ENCODE measurements at regions not wholly inside any gene's neighbourhood (a gene's known extent, or its start where the extent isn't known, plus 50 kb on each side); places are given as distances from the start of the nearest gene placed in this dataset.

GRCh38 chr4:24103434-24104157 is 213.7 kb upstream of the PPARGC1A start:
- in situ Hi-C loops (cut with MboI; ENCODE audit: low pct_unique_long_range_greater_than_20kb, low sequenced_read_pairs) = no loop called here
- DNase-seq = no peak

DNA sequence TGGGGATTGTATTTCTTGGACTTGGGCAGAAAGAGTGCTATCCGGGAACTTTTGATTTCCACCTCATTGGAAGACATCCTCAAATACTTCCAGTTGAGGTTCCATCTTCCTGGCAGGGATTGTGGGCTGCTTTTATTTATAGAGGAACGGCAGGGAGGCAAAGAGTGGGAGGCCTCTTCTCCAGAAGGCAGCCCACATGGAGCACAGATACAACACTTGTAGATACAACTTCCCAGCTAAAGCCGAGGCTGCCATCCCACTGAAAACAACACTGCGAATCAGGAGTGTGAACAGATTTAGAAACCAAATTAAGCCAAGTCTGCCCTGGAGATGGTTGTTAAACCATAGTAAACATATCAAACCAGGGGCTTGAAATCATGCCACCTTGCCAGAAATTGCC is 212.8 kb upstream of the PPARGC1A start:
- no peak for DNase-seq
- in situ Hi-C loops (cut with MboI; ENCODE audit: low pct_unique_long_range_greater_than_20kb, low sequenced_read_pairs) = no loop called here

DNA sequence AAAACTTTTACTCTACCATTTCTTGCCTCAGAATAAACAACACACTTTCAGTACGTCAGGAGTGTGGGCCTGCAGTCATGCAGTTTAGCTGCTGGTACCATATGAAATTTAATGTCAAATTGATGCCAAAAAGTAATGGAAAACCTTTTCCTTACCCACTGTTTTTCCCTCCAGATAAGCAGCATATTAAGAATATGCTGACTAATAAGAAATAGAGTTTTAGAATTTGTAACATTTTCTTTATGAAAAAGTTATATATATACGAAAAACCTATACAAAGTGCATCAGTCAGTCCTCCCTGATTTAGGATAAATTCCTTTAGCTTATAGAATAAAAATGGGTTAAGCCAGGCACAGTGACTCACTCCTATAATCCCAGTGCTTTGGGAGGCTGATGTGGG is 206.8 kb upstream of the PPARGC1A start:
- in situ Hi-C loops (cut with MboI; ENCODE audit: low pct_unique_long_range_greater_than_20kb, low sequenced_read_pairs) = no loop called here
- no peak for DNase-seq

- DNase-seq = no peak
- in situ Hi-C loops (cut with MboI; ENCODE audit: low pct_unique_long_range_greater_than_20kb, low sequenced_read_pairs) = no loop called here
Observed at GRCh38 chr4:24094726-24095125, 204.9 kb upstream of the PPARGC1A start.

DNA sequence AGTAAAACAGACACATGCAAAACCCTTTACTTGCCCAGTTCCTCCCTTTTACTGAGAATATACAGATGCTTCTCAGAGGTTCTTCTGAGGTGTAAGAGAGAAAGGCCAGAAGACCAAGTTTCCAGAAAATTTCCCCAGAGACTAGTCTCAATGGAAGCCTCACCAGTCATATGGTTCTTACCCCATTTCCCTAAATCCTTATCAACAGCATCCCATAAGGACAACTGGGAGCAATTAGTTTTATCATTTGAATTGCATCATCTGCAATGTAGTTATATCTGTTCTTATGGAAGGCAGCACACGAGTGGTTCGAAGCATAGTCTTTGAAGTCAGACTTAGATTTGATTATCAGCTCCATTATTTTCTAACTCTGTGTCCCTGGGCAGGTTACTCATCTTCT is 203.6 kb upstream of the PPARGC1A start:
- in situ Hi-C loops (cut with MboI; ENCODE audit: low pct_unique_long_range_greater_than_20kb, low sequenced_read_pairs) = no loop called here

GRCh38 chr4:24091639-24092233 is 201.9 kb upstream of the PPARGC1A start:
- no peak for DNase-seq
- in situ Hi-C loops (cut with MboI; ENCODE audit: low pct_unique_long_range_greater_than_20kb, low sequenced_read_pairs) = no loop called here

More for the DNA sequence above, 203.6 kb upstream of the PPARGC1A start:
- no peak for DNase-seq

DNA sequence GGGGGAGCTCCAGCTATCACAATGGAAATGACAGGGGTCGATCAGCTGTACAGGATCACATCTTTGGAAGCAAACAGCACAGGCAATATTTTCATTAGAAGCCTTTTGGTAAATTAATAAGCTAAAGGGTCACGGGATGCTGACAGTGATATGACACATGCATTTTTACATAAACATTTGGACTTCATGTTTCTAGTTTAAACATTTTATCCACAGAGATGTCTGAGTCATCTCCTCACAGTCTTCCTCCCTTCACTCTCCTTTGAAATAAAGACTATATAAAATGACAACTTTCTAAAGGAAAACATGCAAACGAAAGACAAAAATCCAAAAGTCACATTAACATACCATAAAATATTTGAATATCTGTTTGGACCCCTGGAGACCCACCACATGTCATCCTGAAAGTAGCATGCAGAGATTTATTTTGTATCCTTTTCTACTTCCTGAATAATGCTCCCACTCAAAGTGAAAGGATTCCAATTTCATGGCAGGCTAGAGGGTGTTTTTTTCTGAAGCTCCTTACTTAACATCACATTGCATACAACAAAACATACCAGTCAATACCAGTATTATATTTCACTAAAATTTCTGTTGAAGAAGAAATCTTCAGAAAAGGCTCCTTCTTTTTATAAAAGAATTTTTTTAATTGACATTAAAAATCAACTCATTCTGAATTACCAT is 200.1 kb upstream of the PPARGC1A start:
- DNase-seq = no peak
- in situ Hi-C loops (cut with MboI; ENCODE audit: low pct_unique_long_range_greater_than_20kb, low sequenced_read_pairs) = no loop called here

GRCh38 chr4:24080871-24081270 is 191.0 kb upstream of the PPARGC1A start:
- no peak for DNase-seq
- in situ Hi-C loops (cut with MboI; ENCODE audit: low pct_unique_long_range_greater_than_20kb, low sequenced_read_pairs) = no loop called here

DNA sequence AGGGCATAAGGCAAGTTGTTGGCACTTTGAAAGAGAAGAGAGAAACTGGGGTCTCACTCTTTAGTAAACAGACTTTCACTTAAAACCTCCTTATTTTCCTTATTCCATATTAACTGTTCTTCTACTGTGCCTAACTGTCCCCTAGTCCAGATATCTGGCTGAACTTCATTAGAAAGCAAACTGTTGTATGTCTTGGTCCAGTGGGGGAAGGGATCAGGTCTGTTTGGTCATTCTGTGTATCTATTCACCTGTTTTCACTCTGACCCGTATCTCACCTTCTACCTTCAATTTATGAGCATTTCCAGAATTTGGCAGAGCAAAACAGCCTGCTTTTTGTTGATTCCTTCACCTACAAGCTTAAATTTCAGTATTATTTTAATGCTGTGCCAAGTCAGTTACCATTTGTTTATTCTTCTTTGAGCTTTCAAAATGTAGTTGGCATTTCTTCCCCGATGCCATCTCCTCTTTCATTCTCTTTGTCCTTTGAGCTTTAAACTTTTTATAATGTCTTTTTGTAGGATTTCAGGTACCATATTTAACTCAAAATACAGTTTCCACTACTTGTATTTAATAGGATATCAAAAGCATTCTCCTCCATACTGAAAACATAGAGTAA is 188.6 kb upstream of the PPARGC1A start:
- in situ Hi-C loops (cut with MboI; ENCODE audit: low pct_unique_long_range_greater_than_20kb, low sequenced_read_pairs) = no loop called here
- no peak for DNase-seq

- no peak for DNase-seq
- in situ Hi-C loops (cut with MboI; ENCODE audit: low pct_unique_long_range_greater_than_20kb, low sequenced_read_pairs) = no loop called here
Observed at GRCh38 chr4:24076811-24077210, 187.0 kb upstream of the PPARGC1A start.

- DNase-seq = no peak
- in situ Hi-C loops (cut with MboI; ENCODE audit: low pct_unique_long_range_greater_than_20kb, low sequenced_read_pairs) = no loop called here
Observed at GRCh38 chr4:24073948-24074347, 184.1 kb upstream of the PPARGC1A start.

GRCh38 chr4:24071612-24072372 is 181.9 kb upstream of the PPARGC1A start:
- DNase-seq = no peak
- in situ Hi-C loops (cut with MboI; ENCODE audit: low pct_unique_long_range_greater_than_20kb, low sequenced_read_pairs) = no loop called here

GRCh38 chr4:24070117-24070516 is 180.3 kb upstream of the PPARGC1A start:
- in situ Hi-C loops (cut with MboI; ENCODE audit: low pct_unique_long_range_greater_than_20kb, low sequenced_read_pairs) = no loop called here

DNA sequence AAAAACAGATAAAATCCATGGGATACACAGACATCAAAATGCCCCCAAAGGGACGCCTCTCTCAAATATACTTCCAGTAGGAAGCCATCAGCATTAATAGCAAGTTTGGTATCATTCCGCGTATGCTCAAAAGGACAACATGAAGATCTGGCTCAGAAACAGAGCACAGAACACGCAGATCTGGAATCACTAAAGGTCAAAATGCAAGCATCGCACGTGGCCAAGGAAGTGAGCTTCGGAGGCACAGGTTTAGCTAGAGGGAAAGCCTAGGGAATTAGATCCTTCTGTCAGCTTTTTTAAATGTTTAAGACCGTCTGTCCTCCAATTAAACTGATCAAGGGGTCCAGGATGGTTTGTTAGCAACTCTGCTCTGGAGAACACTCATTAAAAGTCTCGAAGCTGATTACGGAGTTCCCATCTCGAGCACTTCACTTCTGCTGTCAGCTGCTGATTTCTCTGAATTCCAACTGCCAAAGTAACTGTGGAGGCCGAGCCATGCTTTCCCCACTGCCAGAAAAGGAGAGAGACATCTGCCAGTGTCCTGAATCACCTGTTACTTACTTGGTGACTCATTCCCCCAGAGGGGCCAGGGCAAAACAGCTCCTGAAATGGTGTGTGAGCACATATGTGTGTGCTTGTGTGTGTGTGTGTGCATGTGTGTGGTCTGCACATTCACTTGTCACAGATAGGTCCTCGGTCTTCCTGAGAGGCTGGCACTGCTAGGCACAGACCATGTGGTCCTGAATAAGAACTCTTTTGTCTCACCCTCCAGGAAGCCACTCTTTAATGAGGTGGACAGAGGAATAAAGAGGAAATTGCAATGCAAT is 177.7 kb upstream of the PPARGC1A start:
- no peak for DNase-seq
- in situ Hi-C loops (cut with MboI; ENCODE audit: low pct_unique_long_range_greater_than_20kb, low sequenced_read_pairs) = no loop called here

More at GRCh38 chr4:24070117-24070516, 180.3 kb upstream of the PPARGC1A start:
- DNase-seq = no peak

DNA sequence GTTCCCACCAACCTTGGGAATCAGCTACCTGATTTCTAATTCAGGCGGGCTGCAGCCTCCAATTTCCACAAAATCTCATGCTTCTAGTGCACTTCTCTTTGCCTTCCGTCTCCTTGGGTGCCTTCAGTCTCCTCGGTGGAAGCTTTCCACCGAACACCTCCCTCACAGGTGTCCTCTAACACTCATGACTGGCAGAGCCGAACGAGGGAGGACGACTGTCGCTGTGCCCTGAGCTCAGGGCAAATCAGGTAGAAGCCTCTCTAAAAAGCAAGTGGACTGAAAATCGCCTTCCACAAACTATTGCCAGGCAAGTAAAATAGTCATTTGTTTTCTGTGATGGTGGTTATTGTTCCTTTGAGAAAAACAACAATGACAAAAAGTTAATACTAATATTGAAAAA is 176.1 kb upstream of the PPARGC1A start:
- in situ Hi-C loops (cut with MboI; ENCODE audit: low pct_unique_long_range_greater_than_20kb, low sequenced_read_pairs) = no loop called here
- DNase-seq = no peak

- no peak for DNase-seq
Observed at GRCh38 chr4:24063731-24064130, 173.9 kb upstream of the PPARGC1A start.

DNA sequence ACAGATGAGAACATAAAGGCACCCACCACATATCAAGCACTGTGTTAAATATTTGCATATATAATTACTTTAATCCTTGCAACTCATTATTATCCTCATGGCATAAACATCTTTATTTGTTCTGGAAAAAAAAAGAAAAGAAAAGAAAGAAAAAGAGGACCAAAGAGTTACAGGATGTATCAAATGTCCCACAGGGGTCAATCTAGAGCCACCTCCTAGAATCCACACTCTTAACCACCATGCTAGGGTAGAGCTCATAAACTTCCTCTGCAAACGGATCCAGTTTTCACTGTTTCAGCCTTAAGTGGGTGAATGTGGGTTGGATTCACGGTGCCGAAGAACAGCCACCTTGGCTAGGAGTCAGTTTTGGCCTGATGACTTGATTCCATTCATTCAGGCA is 171.1 kb upstream of the PPARGC1A start:
- no peak for DNase-seq
- in situ Hi-C loops (cut with MboI; ENCODE audit: low pct_unique_long_range_greater_than_20kb, low sequenced_read_pairs) = no loop called here

More at GRCh38 chr4:24063731-24064130, 173.9 kb upstream of the PPARGC1A start:
- in situ Hi-C loops (cut with MboI; ENCODE audit: low pct_unique_long_range_greater_than_20kb, low sequenced_read_pairs) = no loop called here

GRCh38 chr4:24059839-24060238 is 170.0 kb upstream of the PPARGC1A start:
- in situ Hi-C loops (cut with MboI; ENCODE audit: low pct_unique_long_range_greater_than_20kb, low sequenced_read_pairs) = no loop called here
- no peak for DNase-seq
